ENCODE measurements at regions not wholly inside any gene's neighbourhood (a gene's known extent, or its start where the extent isn't known, plus 50 kb on each side); places are given as distances from the start of the nearest gene placed in this dataset.

GRCh38 chr17:37797206-37797605, 52.3 kb upstream of the HNF1B start:
- FAIRE-seq (no peak), DNase-seq (ENCODE audit: low read depth) (no peak)
- Mint-ChIP-seq H3K4me1 (ENCODE audit: low read depth, unreplicated experiment) (peaks cover 8% of the 10 kb centered on the region), H3K27ac (ENCODE audit: unreplicated experiment) (no peak overlapping the region), H3K27me3 (ENCODE audit: low read depth, unreplicated experiment) (peaks cover 4% of the 10 kb centered on the region), H3K9me3 (ENCODE audit: unreplicated experiment) (no peaks in the 10 kb centered on the region), H3K36me3 (ENCODE audit: low read depth, unreplicated experiment) (no peaks in the 10 kb centered on the region), H3K4me3 (ENCODE audit: unreplicated experiment) (no peak overlapping the region)
- no peak overlapping the region for H3K4me2 ChIP-seq (ENCODE audit: low read length)
- no peaks in the 10 kb centered on the region for H4K20me1 ChIP-seq (ENCODE audit: insufficient read depth, low read length)
- H2AFZ ChIP-seq (ENCODE audit: low read depth, low read length), result no peak overlapping the region
- H3K9ac ChIP-seq (ENCODE audit: low read length), result no peak overlapping the region
- H3K4me3 ChIP-seq (ENCODE audit: insufficient read depth, low read depth, low read length), result no peak overlapping the region
- TF ChIP-seq EZH2 (IDR thresholded peaks at IDR 0.05; ENCODE audit: insufficient read depth, low read length) (no peak), CTCF (IDR thresholded peaks at IDR 0.05; ENCODE audit: insufficient read depth, low read depth, low read length) (no peak)
- no peaks in the 10 kb centered on the region for H3K27me3 ChIP-seq (ENCODE audit: insufficient read depth, low read length)
- peaks cover 12% of the 10 kb centered on the region for H3K4me1 ChIP-seq (ENCODE audit: insufficient read depth, low read length)
- no peaks in the 10 kb centered on the region for H3K9me3 ChIP-seq (ENCODE audit: insufficient read depth, low read depth, low read length)
- H3K36me3 ChIP-seq (ENCODE audit: insufficient read depth, low read length), result no peaks in the 10 kb centered on the region
- H3K27ac ChIP-seq (ENCODE audit: low read depth, low read length), result no peak overlapping the region
- H3K79me2 ChIP-seq (ENCODE audit: insufficient read depth, low read length), result no peaks in the 10 kb centered on the region

GRCh38 chr17:37796076-37796475, 51.2 kb upstream of the HNF1B start:
- no peaks in the 10 kb centered on the region for H3K36me3 ChIP-seq (ENCODE audit: insufficient read depth, low read length)
- H2AFZ ChIP-seq (ENCODE audit: low read depth, low read length), result no peak overlapping the region
- peaks cover 13% of the 10 kb centered on the region for H3K4me1 Mint-ChIP-seq (ENCODE audit: low read depth, unreplicated experiment)
- FAIRE-seq, result no peak
- H3K27ac Mint-ChIP-seq (ENCODE audit: unreplicated experiment), result no peak overlapping the region
- TF ChIP-seq EZH2 (IDR thresholded peaks at IDR 0.05; ENCODE audit: insufficient read depth, low read length), result no peak
- TF ChIP-seq CTCF (IDR thresholded peaks at IDR 0.05; ENCODE audit: insufficient read depth, low read depth, low read length), result no peak
- H3K4me3 Mint-ChIP-seq (ENCODE audit: unreplicated experiment), result no peak overlapping the region
- H3K4me2 ChIP-seq (ENCODE audit: low read length), result no peak overlapping the region
- H4K20me1 ChIP-seq (ENCODE audit: insufficient read depth, low read length), result no peaks in the 10 kb centered on the region
- no peaks in the 10 kb centered on the region for H3K27me3 ChIP-seq (ENCODE audit: insufficient read depth, low read length)
- no peaks in the 10 kb centered on the region for H3K9me3 ChIP-seq (ENCODE audit: insufficient read depth, low read depth, low read length)
- no peaks in the 10 kb centered on the region for H3K36me3 Mint-ChIP-seq (ENCODE audit: low read depth, unreplicated experiment)
- H3K4me1 ChIP-seq (ENCODE audit: insufficient read depth, low read length), result peaks cover 10% of the 10 kb centered on the region
- no peak overlapping the region for H3K9ac ChIP-seq (ENCODE audit: low read length)
- H3K27ac ChIP-seq (ENCODE audit: low read depth, low read length), result no peak overlapping the region
- peaks cover 3% of the 10 kb centered on the region for H3K27me3 Mint-ChIP-seq (ENCODE audit: low read depth, unreplicated experiment)
- H3K4me3 ChIP-seq (ENCODE audit: insufficient read depth, low read depth, low read length), result no peak overlapping the region
- no peak for DNase-seq (ENCODE audit: low read depth)
- H3K9me3 Mint-ChIP-seq (ENCODE audit: unreplicated experiment), result no peaks in the 10 kb centered on the region
- H3K79me2 ChIP-seq (ENCODE audit: insufficient read depth, low read length), result no peaks in the 10 kb centered on the region

All from astrocyte (in vitro differentiated cells and primary cell).